ENCODE measurements at regions not wholly inside any gene's neighbourhood (a gene's known extent, or its start where the extent isn't known, plus 50 kb on each side); places are given as distances from the start of the nearest gene placed in this dataset.

- DNase-seq: no peak
These were observed 93.0 kb upstream of the LDB2 start for GRCh38 chr4:16991450-16991849.

DNA sequence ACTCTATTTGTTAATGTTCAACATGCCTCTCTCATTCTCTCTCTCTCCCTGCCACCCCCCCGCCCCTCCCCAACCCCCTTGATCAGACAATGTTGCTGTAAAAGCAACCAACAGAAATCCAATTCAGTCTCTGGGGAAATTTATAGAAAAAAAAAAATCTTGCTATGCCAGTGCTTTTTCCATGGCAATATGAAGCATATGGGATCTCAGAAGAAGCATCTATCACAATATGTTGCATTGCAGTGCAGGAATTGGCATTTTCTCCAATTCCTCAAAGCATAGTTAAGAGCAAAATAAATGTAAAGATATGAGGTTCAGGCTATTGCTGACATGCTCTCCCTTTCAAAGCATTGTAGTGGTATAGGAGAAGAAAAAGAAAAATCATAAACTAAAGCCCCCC, 90.9 kb upstream of the LDB2 start:
- no peak for DNase-seq

DNA sequence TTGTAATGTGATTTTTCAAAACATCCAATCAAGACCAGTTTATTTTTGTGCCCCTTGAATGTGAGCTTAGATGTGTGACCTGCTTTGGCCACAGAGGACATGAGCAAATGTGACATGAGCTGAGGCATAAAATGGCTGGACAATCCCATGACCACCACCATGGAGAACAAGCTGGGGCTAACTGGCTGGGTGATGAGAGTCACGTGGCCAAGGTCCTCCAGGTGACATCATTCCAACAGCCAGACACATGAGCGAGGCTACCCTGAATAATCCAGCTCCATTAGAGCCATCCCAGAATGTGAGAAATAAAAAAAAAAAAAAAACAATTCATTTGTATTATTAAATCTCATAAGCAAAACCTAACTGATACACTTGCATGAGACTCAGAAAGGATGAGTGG, 90.4 kb upstream of the LDB2 start:
- DNase-seq: no peak

GRCh38 chr4:16977081-16977480, 78.6 kb upstream of the LDB2 start:
- no peak for DNase-seq

GRCh38 chr4:16969696-16970135, 71.3 kb upstream of the LDB2 start:
- DNase-seq: no peak

DNA sequence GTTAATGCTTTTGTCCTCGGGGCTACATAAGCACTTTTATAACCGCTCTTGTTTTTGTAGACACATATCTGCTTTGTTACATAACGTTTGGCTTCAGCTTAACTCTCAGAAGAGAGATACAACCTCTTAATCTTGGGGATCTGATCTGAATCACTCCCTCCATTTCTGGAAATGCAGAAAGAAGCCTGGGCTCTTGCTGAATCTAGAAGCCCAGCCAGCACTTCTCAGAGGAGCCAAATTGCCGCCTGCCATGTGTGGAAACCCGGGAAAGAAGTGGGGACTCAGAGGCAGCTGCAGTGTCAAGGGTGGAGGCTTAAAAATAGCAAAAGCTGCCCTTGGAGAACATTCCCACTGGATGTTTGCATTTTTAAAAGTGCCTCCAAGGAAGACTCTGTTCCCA, 69.3 kb upstream of the LDB2 start:
- no peak for DNase-seq

- DNase-seq: no peak
These were observed 60.9 kb upstream of the LDB2 start for GRCh38 chr4:16959305-16959704.

- DNase-seq: no peak
These were observed 54.6 kb upstream of the LDB2 start for GRCh38 chr4:16952896-16953630.

DNA sequence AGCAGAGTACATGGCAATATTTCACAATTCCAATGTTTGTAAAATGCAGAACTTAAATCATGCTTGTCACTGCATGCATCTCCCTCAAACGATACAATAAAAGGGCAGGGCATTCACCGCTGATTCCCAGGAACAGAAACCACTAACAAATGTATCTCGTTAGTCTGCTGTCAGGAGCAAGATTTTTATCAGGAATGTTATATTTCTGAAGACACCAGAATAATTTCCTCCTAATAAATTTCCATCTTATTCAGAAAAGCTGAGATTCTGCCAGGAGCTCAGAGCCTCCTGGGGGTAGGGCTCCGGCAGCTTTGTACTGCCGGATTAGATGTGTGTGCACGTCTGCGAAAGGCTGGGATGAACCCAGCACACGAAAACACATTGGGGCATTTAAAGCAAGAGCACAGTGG, 54.0 kb upstream of the LDB2 start:
- DNase-seq: no peak
